Tibial nerve (tissue), 4 donors: ENCODE measurements at regions not wholly inside any gene's neighbourhood (a gene's known extent, or its start where the extent isn't known, plus 50 kb on each side); places are given as distances from the start of the nearest gene placed in this dataset.

ENCODE experiments used
- EP300 ChIP-seq, 2 donors: sonication (generic); formaldehyde crosslinking; IDR thresholded peaks; one replicate each; pipeline ENCODE4 v1.6.1; 2017; ENCODE audit warnings: antibody characterized with exemption in 2 of 2, mild to moderate bottlenecking in 1 of 2
- POLR2A ChIP-seq, 2 donors: fragments of 450-650 bp; IDR thresholded peaks; one replicate each; pipeline ENCODE4 v1.6.1; 2017; ENCODE audit warnings: antibody characterized with exemption in 2 of 2, mild to moderate bottlenecking in 2 of 2, moderate library complexity in 2 of 2
- TF ChIP-seq, protein P1 (sequence below), 5 experiments: fragments of 200-600 bp in 3 of 5; fragments of 450-650 bp in 2 of 5; sonication (generic) in 3 of 5; IDR thresholded peaks; one replicate each; pipeline ENCODE4 v1.5.1; 2016 to 2019; ENCODE audit warnings: antibody characterized with exemption in 5 of 5, mild to moderate bottlenecking in 3 of 5, moderate library complexity in 2 of 5

GRCh38 chr3:30188713-30189112, 417.7 kb upstream of the TGFBR2 start:
- TF ChIP-seq, protein P1, sequence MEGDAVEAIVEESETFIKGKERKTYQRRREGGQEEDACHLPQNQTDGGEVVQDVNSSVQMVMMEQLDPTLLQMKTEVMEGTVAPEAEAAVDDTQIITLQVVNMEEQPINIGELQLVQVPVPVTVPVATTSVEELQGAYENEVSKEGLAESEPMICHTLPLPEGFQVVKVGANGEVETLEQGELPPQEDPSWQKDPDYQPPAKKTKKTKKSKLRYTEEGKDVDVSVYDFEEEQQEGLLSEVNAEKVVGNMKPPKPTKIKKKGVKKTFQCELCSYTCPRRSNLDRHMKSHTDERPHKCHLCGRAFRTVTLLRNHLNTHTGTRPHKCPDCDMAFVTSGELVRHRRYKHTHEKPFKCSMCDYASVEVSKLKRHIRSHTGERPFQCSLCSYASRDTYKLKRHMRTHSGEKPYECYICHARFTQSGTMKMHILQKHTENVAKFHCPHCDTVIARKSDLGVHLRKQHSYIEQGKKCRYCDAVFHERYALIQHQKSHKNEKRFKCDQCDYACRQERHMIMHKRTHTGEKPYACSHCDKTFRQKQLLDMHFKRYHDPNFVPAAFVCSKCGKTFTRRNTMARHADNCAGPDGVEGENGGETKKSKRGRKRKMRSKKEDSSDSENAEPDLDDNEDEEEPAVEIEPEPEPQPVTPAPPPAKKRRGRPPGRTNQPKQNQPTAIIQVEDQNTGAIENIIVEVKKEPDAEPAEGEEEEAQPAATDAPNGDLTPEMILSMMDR (IDR thresholded peaks at IDR 0.05): no peak
- TF ChIP-seq POLR2A (IDR thresholded peaks at IDR 0.05): no peak
- TF ChIP-seq EP300 (IDR thresholded peaks at IDR 0.05): no peak
